Transverse colon (tissue), 4 donors: ENCODE measurements at regions not wholly inside any gene's neighbourhood (a gene's known extent, or its start where the extent isn't known, plus 50 kb on each side); places are given as distances from the start of the nearest gene placed in this dataset.

Experiments
- DNase-seq: peaks from one replicate; pipeline ENCODE4 v3.0.0-alpha.2; 2019
- H3K27ac ChIP-seq, 4 donors: fragments of 200-600 bp; sonication (generic); 2 replicates each; pipeline ENCODE4 v1.5.1; 2016 to 2018; ENCODE audit warnings: inconsistent platforms in 4 of 4
- H3K27me3 ChIP-seq: fragments of 200-600 bp; sonication (generic); 2 replicates; pipeline ENCODE4 v1.5.1; 2017; ENCODE audit warnings: inconsistent platforms
- H3K36me3 ChIP-seq, 4 donors: fragments of 200-600 bp; sonication (generic); 2 replicates each; pipeline ENCODE4 v1.5.1; 2017 to 2019; ENCODE audit warnings: inconsistent platforms in 4 of 4
- H3K4me1 ChIP-seq, 4 donors: fragments of 200-600 bp; sonication (generic); 2 replicates each; pipeline ENCODE4 v1.5.1; 2017 to 2020; ENCODE audit warnings: inconsistent platforms in 4 of 4
- H3K4me3 ChIP-seq, 4 donors: fragments of 200-600 bp; sonication (generic); 1 replicate in 1 of 4; 2 replicates in 3 of 4; pipeline versions ENCODE4 v1.5.1 to v1.6.1; 2017 to 2019; ENCODE audit warnings: inconsistent platforms in 4 of 4
- H3K9me3 ChIP-seq, 2 donors: fragments of 200-600 bp; sonication (generic); 2 replicates each; pipeline ENCODE4 v1.5.1; 2017 to 2019; ENCODE audit warnings: inconsistent platforms in 2 of 2
- CTCF ChIP-seq, 5 experiments: fragments of 200-600 bp in 3 of 5; fragments of 450-650 bp in 2 of 5; sonication (generic) in 3 of 5; IDR thresholded peaks; 1 replicate in 2 of 5; 2 replicates in 3 of 5; pipeline ENCODE4 v1.5.1; 2016 to 2017; ENCODE audit warnings: antibody characterized with exemption in 5 of 5, inconsistent platforms in 3 of 5, mild to moderate bottlenecking in 2 of 5, moderate library complexity in 1 of 5
- EP300 ChIP-seq: sonication (generic); formaldehyde crosslinking; IDR thresholded peaks from one replicate; pipeline ENCODE4 v1.6.1; 2017; ENCODE audit warnings: antibody characterized with exemption, low read depth
- POLR2A ChIP-seq: fragments of 450-650 bp; IDR thresholded peaks from one replicate; pipeline ENCODE4 v1.6.1; 2016; ENCODE audit warnings: antibody characterized with exemption, mild to moderate bottlenecking, moderate library complexity
- POLR2AphosphoS5 ChIP-seq, 3 donors: sonication (generic); formaldehyde crosslinking; IDR thresholded peaks; one replicate each; pipeline ENCODE4 v1.6.1; 2016; ENCODE audit warnings: antibody characterized with exemption in 3 of 3
- WGBS, 2 donors: methylation state at CpG; one replicate each; pipeline ENCODE4 v1.1.5; 2018; ENCODE audit warnings: low coverage in 1 of 2; 5-methylcytosine and 5-hydroxymethylcytosine counted together
- in situ Hi-C, 4 donors: fragments of 200-750 bp; cut with MboI; loops; one replicate each; pipeline versions ENCODE4 v1.15.0 to v1.15.1; 2017; ENCODE audit warnings: low sequenced_read_pairs in 3 of 4, low pct_ligation_motif_present in 1 of 4, low pct_unique_long_range_greater_than_20kb in 1 of 4
- intact Hi-C: fragments of 100-400 bp; cut with DNase I; formaldehyde crosslinking; loops from one replicate; pipeline ENCODE4 v1.15.1; 2023; ENCODE audit warnings: low total_unique reads

GRCh38 chr6:109925075-109925474 is 53.0 kb upstream of the GPR6 start:
- Histone ChIP-seq H3K9me3 (no peaks in the 10 kb centered on the region), H3K4me3 (no peak overlapping the region), H3K27me3 (no peaks in the 10 kb centered on the region), H3K36me3 (no peaks in the 10 kb centered on the region), H3K27ac (no peak overlapping the region), H3K4me1 (no peaks in the 10 kb centered on the region)
- intact Hi-C loops (no loop called here), in situ Hi-C loops (no loop called here)
- 30 to 55% methylated on average over 3 of the region's 3 CpGs for WGBS, 2 donors
- TF ChIP-seq POLR2AphosphoS5 (IDR thresholded peaks at IDR 0.05) (no peak), CTCF (IDR thresholded peaks at IDR 0.05) (no peak), POLR2A (no peak), EP300 (no peak)
- no peak for DNase-seq

GRCh38 chr6:109927052-109927451 is 51.1 kb upstream of the GPR6 start:
- no peak overlapping the region for H3K27ac ChIP-seq
- in situ Hi-C loops (no loop called here), intact Hi-C loops (no loop called here)
- H3K4me3 ChIP-seq, result no peak overlapping the region
- no peaks in the 10 kb centered on the region for H3K27me3 ChIP-seq
- 86 to 100% methylated on average over 1 of the region's 1 CpG for WGBS, 2 donors
- DNase-seq, result no peak
- no peaks in the 10 kb centered on the region for H3K4me1 ChIP-seq
- TF ChIP-seq POLR2A (no peak), POLR2AphosphoS5 (IDR thresholded peaks at IDR 0.05) (no peak), CTCF (IDR thresholded peaks at IDR 0.05) (no peak), EP300 (no peak)
- no peaks in the 10 kb centered on the region for H3K36me3 ChIP-seq
- no peaks in the 10 kb centered on the region for H3K9me3 ChIP-seq
